Activated CD4-positive, alpha-beta T cell treated with anti-CD3 and anti-CD28 coated beads, Interleukin-2, amount 10 ng/mL, durations not matched to agents 24 days and 14 days (primary cell): ENCODE measurements at regions not wholly inside any gene's neighbourhood (a gene's known extent, or its start where the extent isn't known, plus 50 kb on each side); places are given as distances from the start of the nearest gene placed in this dataset.
"Not testable (repeated sequence)": the region's sequence is repeated elsewhere in the genome, so short reads cannot be mapped to it uniquely, and the experiment has no call there.

Experiments used
- DNase-seq: peaks from one replicate; pipeline ENCODE4 v3.0.0; 2022
- H3K27ac Mint-ChIP-seq: one replicate; pipeline ENCODE4 v1.8.0; 2022; ENCODE audit warnings: mild to moderate bottlenecking, mixed read lengths
- H3K27me3 Mint-ChIP-seq: one replicate; pipeline ENCODE4 v1.8.0; 2022; ENCODE audit warnings: mixed read lengths
- H3K36me3 Mint-ChIP-seq: one replicate; pipeline ENCODE4 v1.8.0; 2022; ENCODE audit warnings: low read depth, mild to moderate bottlenecking, mixed read lengths
- H3K4me1 Mint-ChIP-seq: one replicate; pipeline ENCODE4 v1.8.0; 2021; ENCODE audit warnings: mixed read lengths
- H3K4me3 Mint-ChIP-seq: one replicate; pipeline ENCODE4 v1.8.0; 2022; ENCODE audit warnings: mild to moderate bottlenecking, moderate library complexity, mixed read lengths
- H3K9me3 Mint-ChIP-seq: one replicate; pipeline ENCODE4 v1.8.0; 2021; ENCODE audit warnings: mixed read lengths
- intact Hi-C: fragments of 100-400 bp; cut with micrococcal nuclease; formaldehyde crosslinking; loops from one replicate; pipeline ENCODE4 v1.15.1; 2023

GRCh38 chr5:82521431-82522051, 243.4 kb upstream of the RPS23 start:
- H3K4me1 Mint-ChIP-seq = peaks cover 6% of the 10 kb centered on the region
- H3K9me3 Mint-ChIP-seq = peaks cover 19% of the 10 kb centered on the region
- peaks cover 9% of the 10 kb centered on the region for H3K27me3 Mint-ChIP-seq
- intact Hi-C loops = no loop called here
- no peak for DNase-seq
- H3K27ac Mint-ChIP-seq = no peak overlapping the region
- no peaks in the 10 kb centered on the region for H3K36me3 Mint-ChIP-seq
- no peak overlapping the region for H3K4me3 Mint-ChIP-seq

DNA sequence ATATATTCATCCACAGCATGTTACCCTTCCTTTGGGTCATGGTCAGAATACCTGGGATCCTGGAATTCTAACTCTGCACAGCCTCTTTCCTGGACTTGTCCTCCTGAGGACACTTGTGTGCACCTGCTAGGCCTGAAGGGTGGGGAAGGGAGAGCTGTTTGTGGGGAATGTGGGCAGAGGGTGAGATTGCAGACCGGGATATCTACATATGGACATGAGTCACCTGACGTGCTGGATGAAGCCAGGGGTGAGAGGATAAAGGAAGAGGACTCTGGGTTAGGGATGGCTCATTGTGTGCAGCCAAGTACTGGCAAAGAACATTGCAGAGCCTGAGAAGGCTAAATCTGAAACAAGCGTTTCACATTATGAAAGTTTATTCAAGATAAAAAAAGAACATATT, 241.4 kb upstream of the RPS23 start:
- H3K36me3 Mint-ChIP-seq = no peaks in the 10 kb centered on the region
- DNase-seq = peak; percentile 29
- no peak overlapping the region for H3K4me3 Mint-ChIP-seq
- H3K4me1 Mint-ChIP-seq = no peaks in the 10 kb centered on the region
- intact Hi-C loops = no loop called here
- peaks cover 16% of the 10 kb centered on the region for H3K9me3 Mint-ChIP-seq
- H3K27me3 Mint-ChIP-seq = peaks cover 9% of the 10 kb centered on the region
- no peak overlapping the region for H3K27ac Mint-ChIP-seq

- no peak for DNase-seq
- Mint-ChIP-seq H3K9me3 (peaks cover 16% of the 10 kb centered on the region), H3K4me1 (no peaks in the 10 kb centered on the region), H3K27me3 (peaks cover 9% of the 10 kb centered on the region), H3K4me3 (no peak overlapping the region), H3K27ac (no peak overlapping the region), H3K36me3 (no peaks in the 10 kb centered on the region)
- intact Hi-C loops = no loop called here
Observed at GRCh38 chr5:82517544-82518075, 239.5 kb upstream of the RPS23 start.

GRCh38 chr5:82513738-82514137, 235.6 kb upstream of the RPS23 start:
- no peak overlapping the region for H3K27ac Mint-ChIP-seq
- intact Hi-C loops = no loop called here
- H3K4me1 Mint-ChIP-seq = peaks cover 6% of the 10 kb centered on the region
- no peak overlapping the region for H3K4me3 Mint-ChIP-seq
- no peaks in the 10 kb centered on the region for H3K36me3 Mint-ChIP-seq
- no peak for DNase-seq
- H3K27me3 Mint-ChIP-seq = peaks cover 1% of the 10 kb centered on the region
- H3K9me3 Mint-ChIP-seq = peaks cover 2% of the 10 kb centered on the region

GRCh38 chr5:82512025-82512424, 233.9 kb upstream of the RPS23 start:
- peak; percentile 78 for DNase-seq
- intact Hi-C loops = no loop called here

DNA sequence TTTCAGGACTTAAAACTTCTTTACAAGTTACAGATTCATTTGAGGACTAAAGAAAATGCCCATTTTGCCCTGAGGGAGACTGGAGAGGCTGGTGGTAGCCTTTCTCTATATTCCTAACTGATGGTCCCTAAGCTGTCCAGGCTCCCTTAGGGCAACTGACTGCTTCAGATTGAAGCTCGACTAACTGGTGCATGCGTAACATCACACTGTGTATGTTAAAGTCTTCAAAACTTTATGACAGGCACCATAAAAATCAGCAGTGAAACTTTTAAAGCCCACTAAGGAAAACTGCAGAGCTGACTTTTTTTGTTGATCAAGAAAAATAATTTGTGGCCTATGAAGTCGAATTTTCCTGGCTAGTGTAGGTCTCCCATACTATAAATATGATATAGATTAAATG, 233.0 kb upstream of the RPS23 start:
- Mint-ChIP-seq H3K9me3 (peaks cover 9% of the 10 kb centered on the region), H3K27ac (no peak overlapping the region), H3K36me3 (no peaks in the 10 kb centered on the region), H3K4me1 (peaks cover 6% of the 10 kb centered on the region), H3K4me3 (no peak overlapping the region), H3K27me3 (no peaks in the 10 kb centered on the region)
- intact Hi-C loops = no loop called here
- DNase-seq = no peak

More at GRCh38 chr5:82512025-82512424, 233.9 kb upstream of the RPS23 start:
- H3K4me1 Mint-ChIP-seq = peaks cover 6% of the 10 kb centered on the region
- no peaks in the 10 kb centered on the region for H3K36me3 Mint-ChIP-seq
- H3K27me3 Mint-ChIP-seq = no peaks in the 10 kb centered on the region
- H3K27ac Mint-ChIP-seq = no peak overlapping the region
- H3K9me3 Mint-ChIP-seq = peaks cover 5% of the 10 kb centered on the region
- no peak overlapping the region for H3K4me3 Mint-ChIP-seq

- peak; percentile 24 for DNase-seq
- Mint-ChIP-seq H3K36me3 (no peaks in the 10 kb centered on the region), H3K4me1 (peaks cover 6% of the 10 kb centered on the region), H3K4me3 (no peak overlapping the region), H3K27me3 (no peaks in the 10 kb centered on the region), H3K9me3 (peaks cover 9% of the 10 kb centered on the region), H3K27ac (no peak overlapping the region)
- intact Hi-C loops = no loop called here
Observed at GRCh38 chr5:82509762-82510161, 231.6 kb upstream of the RPS23 start.

- H3K36me3 Mint-ChIP-seq, H3K4me3 Mint-ChIP-seq, intact Hi-C loops, H3K4me1 Mint-ChIP-seq, H3K9me3 Mint-ChIP-seq, H3K27ac Mint-ChIP-seq, DNase-seq, H3K27me3 Mint-ChIP-seq: not testable (repeated sequence)
Observed at GRCh38 chr5:82506390-82506789, 228.2 kb upstream of the RPS23 start.

DNA sequence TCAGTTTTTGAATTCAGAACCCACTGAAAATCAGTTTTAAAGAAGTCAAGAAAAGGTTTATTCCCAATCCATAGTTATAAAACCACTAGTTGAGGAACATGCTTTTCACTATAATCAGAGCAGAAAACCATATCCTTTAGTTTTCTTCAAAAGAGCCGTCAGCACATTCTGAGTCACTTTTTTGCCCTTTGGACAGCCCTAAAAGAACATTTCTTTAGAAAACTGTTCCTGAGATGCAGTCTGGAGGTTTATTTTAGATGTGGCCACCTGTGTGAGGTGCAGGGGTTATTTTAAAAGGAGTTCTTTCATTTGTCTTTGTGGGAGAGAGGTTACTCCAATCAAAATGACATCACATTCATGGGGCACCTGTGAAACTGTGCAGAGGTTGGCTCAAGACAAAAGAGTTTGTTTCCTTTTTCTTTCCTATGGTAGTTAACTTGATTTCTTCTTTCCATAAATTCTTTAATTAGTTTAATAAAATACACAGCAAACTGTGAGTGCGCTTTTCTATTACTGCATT, 221.6 kb upstream of the RPS23 start:
- Mint-ChIP-seq H3K9me3 (no peaks in the 10 kb centered on the region), H3K36me3 (peaks cover 2% of the 10 kb centered on the region), H3K27ac (no peak overlapping the region), H3K27me3 (peaks cover 3% of the 10 kb centered on the region), H3K4me3 (no peak overlapping the region), H3K4me1 (peaks cover 5% of the 10 kb centered on the region)
- intact Hi-C loops = loop anchor here (5.0 to 10.0 kb wide), 2 partner anchors 145 to 293 kb away; no protein-coding TSS in a partner anchor
- no peak for DNase-seq

GRCh38 chr5:82497242-82497641, 219.1 kb upstream of the RPS23 start:
- Mint-ChIP-seq H3K4me1 (peaks cover 5% of the 10 kb centered on the region), H3K9me3 (no peaks in the 10 kb centered on the region), H3K27me3 (peaks cover 3% of the 10 kb centered on the region), H3K4me3 (no peak overlapping the region), H3K27ac (no peak overlapping the region), H3K36me3 (peaks cover 2% of the 10 kb centered on the region)
- intact Hi-C loops = loop anchor here (5.0 to 10.0 kb wide), 2 partner anchors 142 to 295 kb away; no protein-coding TSS in a partner anchor
- DNase-seq = no peak

DNA sequence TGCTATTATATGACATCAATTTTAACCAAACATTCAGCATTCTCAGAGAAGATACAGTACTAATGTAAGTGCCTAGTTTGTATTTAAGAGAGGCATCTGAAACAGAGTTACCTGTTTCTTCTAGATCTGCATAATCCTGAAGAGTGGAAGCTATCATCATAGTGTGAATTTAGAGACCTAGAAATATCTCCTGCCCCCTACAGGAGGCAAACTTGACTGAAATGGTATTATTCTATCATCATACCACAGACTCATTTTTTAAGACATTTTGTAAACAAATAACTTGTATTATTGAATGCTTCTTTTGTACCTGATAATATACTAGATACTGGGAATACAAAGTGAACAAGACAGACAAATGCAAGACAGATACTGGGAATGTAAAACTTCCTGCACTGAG, 216.8 kb upstream of the RPS23 start:
- Mint-ChIP-seq H3K9me3 (no peaks in the 10 kb centered on the region), H3K36me3 (peaks cover 2% of the 10 kb centered on the region), H3K27me3 (peaks cover 11% of the 10 kb centered on the region), H3K27ac (no peak overlapping the region), H3K4me3 (no peak overlapping the region), H3K4me1 (peaks cover 1% of the 10 kb centered on the region)
- intact Hi-C loops = loop anchor here (5.0 to 10.0 kb wide), 2 partner anchors 140 to 297 kb away; no protein-coding TSS in a partner anchor
- DNase-seq = no peak

DNA sequence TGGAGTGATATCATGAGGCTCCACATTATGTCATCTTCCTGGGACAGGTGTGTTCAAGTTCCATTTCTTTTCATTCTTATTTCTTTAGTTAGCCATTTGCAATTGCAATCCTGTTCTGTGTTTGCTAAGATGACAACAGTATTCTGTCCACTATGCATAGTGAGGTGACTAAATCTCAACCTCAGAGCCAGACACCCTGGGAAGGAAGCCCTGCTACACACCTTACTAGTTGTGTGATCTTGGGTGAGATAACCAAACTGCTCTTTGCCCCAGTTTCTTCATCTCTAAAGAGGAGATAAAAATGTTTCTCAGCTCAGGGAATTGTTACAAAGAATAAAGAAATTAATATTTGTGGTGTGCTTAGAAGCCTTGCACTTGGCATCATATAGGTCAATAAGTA, 215.1 kb upstream of the RPS23 start:
- Mint-ChIP-seq H3K27ac (no peak overlapping the region), H3K4me1 (no peaks in the 10 kb centered on the region), H3K27me3 (peaks cover 11% of the 10 kb centered on the region), H3K36me3 (peaks cover 2% of the 10 kb centered on the region), H3K4me3 (no peak overlapping the region), H3K9me3 (no peaks in the 10 kb centered on the region)
- DNase-seq = no peak
- intact Hi-C loops = loop anchor here (10.0 kb wide), 1 partner anchor 138 kb away; no protein-coding TSS in a partner anchor

GRCh38 chr5:82491397-82491796, 213.2 kb upstream of the RPS23 start:
- no peak overlapping the region for H3K27ac Mint-ChIP-seq
- intact Hi-C loops = loop anchor here (10.0 kb wide), 1 partner anchor 137 kb away; no protein-coding TSS in a partner anchor
- DNase-seq = no peak
- H3K4me3 Mint-ChIP-seq = no peak overlapping the region
- no peaks in the 10 kb centered on the region for H3K4me1 Mint-ChIP-seq
- peaks cover 2% of the 10 kb centered on the region for H3K36me3 Mint-ChIP-seq
- no peaks in the 10 kb centered on the region for H3K9me3 Mint-ChIP-seq
- H3K27me3 Mint-ChIP-seq = peaks cover 11% of the 10 kb centered on the region

DNA sequence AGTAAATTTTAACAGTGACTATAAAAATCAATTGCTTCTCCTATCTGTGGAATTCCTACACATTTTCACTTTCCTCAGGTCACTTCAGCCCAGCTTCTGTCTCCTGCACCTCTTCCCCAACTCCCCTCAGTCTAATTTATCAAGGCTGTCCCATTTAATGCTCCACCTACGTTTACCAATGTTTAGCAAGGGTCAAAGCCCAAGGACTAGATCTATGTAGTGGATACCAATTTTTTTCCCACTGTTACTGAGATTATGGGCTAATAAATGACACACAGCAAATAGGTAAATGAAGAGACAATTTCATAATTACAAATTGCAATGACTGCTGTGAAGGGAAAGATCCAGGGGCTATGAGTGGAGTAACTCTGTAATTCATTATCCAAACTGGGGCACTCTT, 211.5 kb upstream of the RPS23 start:
- Mint-ChIP-seq H3K9me3 (no peaks in the 10 kb centered on the region), H3K4me1 (no peaks in the 10 kb centered on the region), H3K4me3 (no peak overlapping the region), H3K36me3 (no peaks in the 10 kb centered on the region), H3K27ac (no peak overlapping the region), H3K27me3 (peaks cover 13% of the 10 kb centered on the region)
- intact Hi-C loops = loop anchor here (10.0 kb wide), 1 partner anchor 135 kb away; no protein-coding TSS in a partner anchor
- DNase-seq = no peak
